ENCODE measurements at regions not wholly inside any gene's neighbourhood (a gene's known extent, or its start where the extent isn't known, plus 50 kb on each side); places are given as distances from the start of the nearest gene placed in this dataset.

- DNase-seq: no peak
Measured at GRCh38 chr5:57705769-57706168, 223.2 kb upstream of the ACTBL2 start.

DNA sequence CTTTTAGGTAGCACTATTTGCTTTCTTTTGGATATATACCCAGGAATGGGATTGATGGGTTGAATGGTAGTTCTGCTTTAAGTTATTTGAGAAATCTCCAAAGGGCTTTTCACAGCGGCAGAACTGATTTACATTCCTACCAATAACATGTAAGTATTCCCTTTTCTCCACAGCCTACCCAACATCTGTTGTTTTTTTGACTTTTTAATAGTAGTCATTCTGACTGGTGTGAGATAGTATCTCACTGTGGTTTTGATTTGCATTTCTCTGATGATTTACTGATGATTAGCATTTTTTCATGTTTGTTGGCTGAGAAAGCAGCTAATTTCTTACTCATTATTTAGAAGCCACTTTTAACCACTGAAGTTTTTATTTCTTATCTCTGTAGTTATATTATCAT, 221.1 kb upstream of the ACTBL2 start:
- no peak for DNase-seq

- no peak for DNase-seq
Measured at GRCh38 chr5:57700484-57700883, 217.9 kb upstream of the ACTBL2 start.

DNA sequence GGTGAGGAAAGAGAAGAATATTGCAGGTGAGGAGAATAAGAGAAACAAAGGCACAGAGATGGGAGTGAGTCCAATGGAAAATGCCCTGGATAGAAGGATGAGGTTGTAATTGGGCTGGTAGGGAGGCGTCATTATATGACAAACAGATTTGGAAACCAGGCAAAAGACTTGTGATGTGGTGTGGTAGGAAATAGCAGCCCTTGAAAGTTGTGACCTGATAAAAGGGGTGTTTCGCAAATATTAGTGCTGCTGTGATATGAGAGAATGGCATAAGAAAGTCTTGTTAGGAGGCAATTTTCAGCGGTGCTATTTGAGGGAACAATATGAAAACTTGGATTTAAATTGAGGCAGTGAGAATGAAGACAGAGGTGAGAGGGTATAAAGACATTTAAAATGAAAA, 217.5 kb upstream of the ACTBL2 start:
- no peak for DNase-seq

- no peak for DNase-seq
Measured at GRCh38 chr5:57698802-57699201, 216.2 kb upstream of the ACTBL2 start.

GRCh38 chr5:57698086-57698485, 215.5 kb upstream of the ACTBL2 start:
- no peak for DNase-seq

GRCh38 chr5:57696825-57697570, 214.4 kb upstream of the ACTBL2 start:
- DNase-seq: no peak

DNA sequence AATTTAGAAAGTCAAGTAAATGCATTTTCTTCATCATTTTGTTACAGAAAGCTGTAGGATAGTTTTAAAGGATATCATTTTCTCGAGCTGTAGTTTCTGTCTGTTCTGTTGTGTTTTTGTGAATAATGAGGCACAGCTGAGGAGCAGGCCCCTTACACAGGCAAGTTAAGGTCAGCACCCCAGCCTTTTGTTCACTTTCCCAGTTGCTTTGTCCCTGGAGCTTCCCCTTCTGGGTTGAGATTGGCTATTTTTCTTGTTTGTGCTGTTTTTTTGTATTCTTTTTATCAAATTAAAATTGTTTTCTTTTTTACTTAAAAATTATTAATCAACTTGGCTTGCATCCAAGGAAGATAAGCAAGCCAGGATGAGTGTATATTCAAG, 213.8 kb upstream of the ACTBL2 start:
- peak; percentile 47 for DNase-seq

DNA sequence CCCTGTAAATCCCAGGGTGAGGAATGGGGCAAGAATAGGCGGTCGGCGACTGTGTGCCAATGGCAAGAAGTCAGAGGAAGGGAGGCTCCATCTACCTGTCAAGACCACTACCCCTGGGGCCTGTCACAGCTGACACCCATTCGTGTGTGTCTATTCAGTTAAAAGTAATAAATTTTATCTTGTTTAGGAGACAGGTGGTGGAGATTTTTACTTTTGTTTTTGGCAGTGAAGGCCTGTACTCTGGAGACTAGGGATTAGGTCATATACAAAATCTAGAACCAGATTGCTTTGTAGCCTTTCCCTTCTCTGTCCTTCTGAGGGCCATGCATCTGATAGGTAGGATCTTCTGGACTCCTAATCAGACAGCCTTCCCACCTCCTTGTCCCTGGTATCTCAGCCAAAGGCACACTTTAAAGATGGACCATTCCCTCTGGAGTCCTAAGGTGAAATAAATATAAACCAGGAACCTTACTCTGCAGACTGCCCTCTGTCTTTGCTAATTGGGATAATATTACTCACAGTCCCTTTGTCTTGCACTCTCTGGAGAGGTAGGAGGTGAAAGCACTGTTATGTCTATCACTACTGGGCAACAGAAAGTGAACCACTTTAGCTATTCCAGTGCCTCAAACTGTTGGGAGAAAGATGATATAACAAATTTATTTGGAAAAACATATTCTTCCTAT, 213.2 kb upstream of the ACTBL2 start:
- DNase-seq: no peak

DNA sequence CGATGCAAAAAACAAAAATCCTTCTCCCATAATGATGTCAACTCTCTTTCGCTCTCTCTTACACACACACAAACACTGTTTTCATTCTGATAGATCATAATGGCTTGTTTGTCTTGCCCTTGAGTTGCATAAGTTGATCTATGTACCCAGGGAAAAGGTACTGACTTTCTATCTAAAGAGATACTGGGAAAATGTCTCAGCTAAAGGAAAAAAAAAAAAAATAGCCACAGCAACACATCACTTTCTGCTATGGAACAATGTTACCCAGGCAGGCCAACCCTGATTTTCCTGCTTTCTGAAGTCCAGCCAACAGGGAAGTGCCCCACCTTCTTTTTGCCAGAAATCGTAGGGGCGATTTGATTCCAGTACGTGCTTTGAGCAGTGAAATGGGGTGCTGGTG, 212.6 kb upstream of the ACTBL2 start:
- no peak for DNase-seq

DNA sequence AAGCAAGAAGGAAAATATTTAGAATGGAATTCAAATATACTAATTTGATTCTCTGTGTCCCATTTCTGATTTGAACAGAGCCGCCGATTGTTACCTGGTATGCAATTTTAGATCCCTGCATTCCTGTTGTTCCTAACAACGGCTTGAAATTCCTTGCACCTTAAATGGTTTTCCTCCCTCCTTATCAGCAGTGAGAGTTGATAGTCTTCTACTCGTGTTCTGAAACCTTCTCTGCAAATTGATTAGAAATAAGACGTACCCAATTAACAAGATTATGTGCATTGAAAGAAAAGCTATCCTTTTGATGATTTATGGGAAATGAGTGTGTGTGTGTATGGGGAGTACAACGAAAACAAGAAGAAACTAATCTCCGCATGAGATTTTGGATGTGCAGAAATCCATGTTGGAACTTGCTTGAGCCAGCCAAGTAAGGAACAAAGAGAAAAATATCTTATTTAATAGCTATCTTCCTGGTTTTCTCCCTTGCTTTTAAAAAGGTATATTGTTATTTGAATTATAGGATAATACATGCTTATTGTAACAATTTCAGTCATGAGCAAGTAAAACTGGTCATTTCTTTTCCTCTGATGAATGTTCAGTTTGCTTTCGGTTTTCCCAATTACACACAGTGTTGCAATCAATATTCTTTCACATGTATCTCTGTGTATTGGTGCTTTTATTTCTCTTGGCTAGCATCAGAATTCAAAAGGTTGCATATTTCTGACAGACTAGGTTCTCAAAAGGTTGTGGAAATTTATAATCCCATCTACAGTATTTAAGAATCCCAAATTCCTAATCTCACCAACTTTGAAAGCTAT, 211.1 kb upstream of the ACTBL2 start:
- DNase-seq: no peak

- no peak for DNase-seq
Measured at GRCh38 chr5:57692582-57693487, 210.2 kb upstream of the ACTBL2 start.

DNA sequence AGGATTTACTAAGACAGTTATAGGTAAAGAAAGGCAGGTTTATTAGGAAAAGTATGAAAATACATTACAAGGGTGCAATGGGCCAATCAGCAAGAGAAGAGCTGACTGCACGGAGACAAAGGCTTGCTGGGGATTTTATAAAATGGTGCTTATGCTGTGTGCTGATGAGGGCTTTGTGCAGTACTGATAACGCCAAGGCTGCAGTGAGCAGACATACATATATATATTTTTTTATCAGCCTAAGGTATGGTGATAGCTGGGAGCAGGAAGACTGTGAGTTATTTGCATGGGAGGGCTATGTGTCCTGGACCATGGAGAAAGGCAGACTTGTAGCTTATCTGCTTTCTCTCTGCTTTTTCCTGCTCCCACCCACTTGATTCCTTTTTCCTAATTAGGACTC, 208.1 kb upstream of the ACTBL2 start:
- DNase-seq: no peak

DNA sequence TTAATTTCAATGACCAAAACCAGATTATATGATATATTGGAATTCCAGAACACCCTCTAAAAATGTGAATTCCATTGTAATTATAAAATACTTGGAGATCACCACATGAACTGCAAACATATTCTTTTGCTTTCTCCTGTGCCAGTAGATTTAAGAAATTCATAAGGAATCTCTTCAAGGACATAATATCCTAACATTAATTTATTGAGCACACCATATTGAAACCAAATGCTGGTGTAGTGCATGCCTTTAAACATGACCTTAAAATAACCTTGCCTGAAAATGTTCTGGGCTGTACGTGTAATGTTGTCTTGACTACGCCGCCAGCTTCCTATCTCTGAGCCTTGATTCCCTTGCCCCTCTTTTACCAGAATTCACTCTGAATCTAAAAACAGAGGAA, 205.0 kb upstream of the ACTBL2 start:
- no peak for DNase-seq

DNA sequence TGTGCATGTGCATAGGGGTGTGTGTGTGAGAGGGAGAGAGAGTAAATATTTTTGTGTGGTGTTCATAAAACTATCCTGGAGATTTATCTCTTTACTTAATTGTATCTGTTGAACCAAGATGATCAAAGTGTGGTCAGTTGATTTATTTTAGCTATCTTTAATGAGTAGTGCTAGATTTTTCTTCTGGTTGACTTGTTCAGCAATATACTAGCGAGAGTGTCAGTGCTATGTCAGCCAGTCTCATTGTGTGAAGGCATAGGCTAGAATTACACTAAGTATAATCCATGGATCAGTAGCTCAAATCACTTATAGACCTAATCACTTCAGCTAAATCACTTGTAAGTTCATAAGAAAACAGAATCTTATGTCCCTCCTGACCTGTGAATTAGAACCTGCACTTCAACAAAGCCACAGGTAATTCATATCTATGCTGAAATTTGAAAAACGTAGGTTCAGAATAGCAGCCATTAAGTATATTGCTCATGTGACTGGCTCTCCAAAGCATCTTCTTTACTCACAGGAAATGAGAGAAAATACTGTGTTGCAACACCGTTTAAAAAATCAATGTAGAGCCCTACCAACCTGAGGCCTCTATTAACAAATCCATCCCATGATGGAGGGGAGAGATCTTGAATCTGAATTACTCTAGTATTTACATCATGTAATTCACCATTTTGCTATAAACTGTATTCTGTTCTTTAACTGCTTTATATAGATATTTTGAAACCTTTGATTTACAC, 203.1 kb upstream of the ACTBL2 start:
- no peak for DNase-seq

GRCh38 chr5:57684299-57684702, 201.7 kb upstream of the ACTBL2 start:
- DNase-seq: no peak

DNA sequence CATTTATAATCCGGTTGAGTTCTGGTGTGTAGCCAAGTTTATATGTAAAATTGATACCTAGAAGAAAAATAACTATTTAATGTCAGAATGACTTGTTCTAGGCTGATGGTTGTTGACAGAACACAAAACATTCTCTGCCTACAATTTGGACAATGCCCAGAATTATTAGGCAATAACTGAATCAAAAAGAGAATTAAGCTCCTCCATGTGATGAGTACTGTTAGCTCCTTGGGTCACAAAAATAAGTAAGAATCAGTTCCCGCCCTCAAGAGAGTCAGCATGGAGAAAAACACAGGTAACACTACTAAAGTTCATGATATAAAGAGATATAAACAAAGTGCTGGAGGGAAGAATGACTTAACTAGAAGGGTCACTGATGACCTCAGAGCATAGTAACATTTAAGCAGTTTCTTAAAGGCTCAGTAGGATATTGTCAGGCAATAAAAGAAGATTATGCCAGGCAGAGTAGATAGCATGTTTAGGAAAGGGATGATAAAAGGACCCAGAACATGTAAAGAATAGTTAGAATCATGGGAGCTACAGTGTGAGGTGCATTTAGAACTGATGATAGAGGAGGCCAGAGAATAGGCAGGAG, 200.5 kb upstream of the ACTBL2 start:
- DNase-seq: no peak

DNA sequence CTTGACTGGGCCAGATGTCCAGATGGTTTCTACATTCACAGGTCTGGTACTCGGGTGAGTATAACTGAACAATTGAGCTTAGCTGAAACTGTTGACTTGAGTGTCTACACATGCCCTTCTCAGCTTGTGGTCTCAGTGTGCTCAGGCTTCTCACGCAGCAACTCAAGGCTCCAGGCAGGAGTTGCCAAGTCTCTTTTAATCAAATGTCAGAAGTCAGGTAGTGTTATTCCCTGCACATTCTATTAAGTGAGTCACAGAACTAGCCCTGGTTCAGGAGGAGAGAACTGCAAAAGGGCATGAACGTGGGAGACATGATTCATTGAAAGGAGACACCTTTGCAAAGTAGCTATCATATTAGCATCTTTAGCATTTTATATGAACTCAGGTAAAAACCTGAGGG, 199.3 kb upstream of the ACTBL2 start:
- no peak for DNase-seq

DNA sequence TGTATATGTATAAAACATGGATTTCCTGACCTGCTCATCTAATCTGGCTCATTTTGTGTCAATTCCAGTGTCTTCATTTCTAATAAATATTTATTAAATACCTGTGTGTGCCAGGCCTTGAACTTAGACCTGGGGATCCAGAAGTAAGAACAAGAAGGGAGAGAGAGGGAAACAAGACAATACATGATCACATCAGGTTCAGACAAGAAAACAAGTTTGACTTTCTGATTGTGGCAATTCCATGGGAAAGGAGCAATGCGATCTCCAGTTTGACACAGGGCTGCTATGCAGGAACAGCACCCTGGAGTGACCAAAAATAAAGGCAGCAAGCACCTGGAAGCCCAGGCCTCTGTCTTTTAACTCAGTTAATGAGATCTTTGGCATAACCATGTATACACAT, 198.1 kb upstream of the ACTBL2 start:
- no peak for DNase-seq

DNA sequence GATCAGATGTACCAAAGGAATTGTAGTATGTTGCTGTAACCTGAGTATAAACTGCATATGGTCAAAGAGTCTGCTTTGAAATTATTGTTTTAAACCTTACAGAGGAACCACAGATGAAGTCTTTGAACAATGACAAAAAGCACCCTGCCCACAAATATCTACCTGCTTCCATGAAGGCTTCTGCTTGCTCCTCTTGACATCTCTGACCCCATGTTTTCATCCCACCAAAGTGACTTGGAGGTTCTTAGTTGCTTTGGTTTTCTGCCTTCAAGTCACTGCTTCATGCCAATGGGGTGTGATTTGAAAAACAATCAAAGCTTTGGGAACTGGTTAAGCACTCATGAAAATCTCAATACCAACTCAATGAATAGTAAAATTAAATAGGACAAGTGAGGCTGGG, 194.6 kb upstream of the ACTBL2 start:
- DNase-seq: no peak
